Dedifferentiated amniotic fluid mesenchymal stem cell (primary cell): ENCODE measurements at regions not wholly inside any gene's neighbourhood (a gene's known extent, or its start where the extent isn't known, plus 50 kb on each side); places are given as distances from the start of the nearest gene placed in this dataset.
A peak's percentile ranks its signal among the peaks of the same experiment; 100 is the strongest.

Source experiments
- DNase-seq: peaks from one replicate; pipeline ENCODE4 v3.0.0-alpha.2; 2016; ENCODE audit errors: extremely low spot score

GRCh38 chr2:193349642-193350041 lies 1154.9 kb upstream of the TMEFF2 start:
- no peak for DNase-seq

GRCh38 chr2:193348055-193348454 lies 1153.3 kb upstream of the TMEFF2 start:
- no peak for DNase-seq

GRCh38 chr2:193336781-193337180 lies 1142.0 kb upstream of the TMEFF2 start:
- DNase-seq, result no peak

GRCh38 chr2:193334401-193334800 lies 1139.7 kb upstream of the TMEFF2 start:
- no peak for DNase-seq

GRCh38 chr2:193333539-193333938 lies 1138.8 kb upstream of the TMEFF2 start:
- DNase-seq, result no peak

GRCh38 chr2:193332941-193333340 lies 1138.2 kb upstream of the TMEFF2 start:
- DNase-seq, result no peak

- peak; percentile 23 for DNase-seq
These were observed 1136.9 kb upstream of the TMEFF2 start for GRCh38 chr2:193331676-193332075.

GRCh38 chr2:193326296-193326695 lies 1131.6 kb upstream of the TMEFF2 start:
- no peak for DNase-seq

GRCh38 chr2:193315428-193316091 lies 1120.8 kb upstream of the TMEFF2 start:
- DNase-seq, result no peak

- DNase-seq, result peak; percentile 27
These were observed 1108.7 kb upstream of the TMEFF2 start for GRCh38 chr2:193303464-193303863.

- no peak for DNase-seq
These were observed 1099.6 kb upstream of the TMEFF2 start for GRCh38 chr2:193294371-193294770.

GRCh38 chr2:193279361-193279760 lies 1084.6 kb upstream of the TMEFF2 start:
- DNase-seq, result no peak

- DNase-seq, result no peak
These were observed 1082.3 kb upstream of the TMEFF2 start for GRCh38 chr2:193276988-193277387.

- DNase-seq, result no peak
These were observed 1081.8 kb upstream of the TMEFF2 start for GRCh38 chr2:193276560-193276959.

- DNase-seq, result no peak
These were observed 1081.3 kb upstream of the TMEFF2 start for GRCh38 chr2:193276069-193276468.

- DNase-seq, result no peak
These were observed 1077.3 kb upstream of the TMEFF2 start for GRCh38 chr2:193272011-193272410.

- DNase-seq, result no peak
These were observed 1076.1 kb upstream of the TMEFF2 start for GRCh38 chr2:193270816-193271215.

GRCh38 chr2:193267496-193268002 lies 1072.8 kb upstream of the TMEFF2 start:
- DNase-seq, result peak; percentile 39

GRCh38 chr2:193253014-193253530 lies 1058.3 kb upstream of the TMEFF2 start:
- DNase-seq, result no peak

- DNase-seq, result no peak
These were observed 1057.2 kb upstream of the TMEFF2 start for GRCh38 chr2:193251909-193252308.

- DNase-seq, result no peak
These were observed 1055.7 kb upstream of the TMEFF2 start for GRCh38 chr2:193250389-193250788.

GRCh38 chr2:193240752-193241151 lies 1046.0 kb upstream of the TMEFF2 start:
- DNase-seq, result no peak

- no peak for DNase-seq
These were observed 1036.9 kb upstream of the TMEFF2 start for GRCh38 chr2:193231634-193232033.

GRCh38 chr2:193228276-193228675 lies 1033.5 kb upstream of the TMEFF2 start:
- no peak for DNase-seq
